ENCODE measurements at regions not wholly inside any gene's neighbourhood (a gene's known extent, or its start where the extent isn't known, plus 50 kb on each side); places are given as distances from the start of the nearest gene placed in this dataset.
"Not testable (repeated sequence)": the region's sequence is repeated elsewhere in the genome, so short reads cannot be mapped to it uniquely, and the experiment has no call there.

DNA sequence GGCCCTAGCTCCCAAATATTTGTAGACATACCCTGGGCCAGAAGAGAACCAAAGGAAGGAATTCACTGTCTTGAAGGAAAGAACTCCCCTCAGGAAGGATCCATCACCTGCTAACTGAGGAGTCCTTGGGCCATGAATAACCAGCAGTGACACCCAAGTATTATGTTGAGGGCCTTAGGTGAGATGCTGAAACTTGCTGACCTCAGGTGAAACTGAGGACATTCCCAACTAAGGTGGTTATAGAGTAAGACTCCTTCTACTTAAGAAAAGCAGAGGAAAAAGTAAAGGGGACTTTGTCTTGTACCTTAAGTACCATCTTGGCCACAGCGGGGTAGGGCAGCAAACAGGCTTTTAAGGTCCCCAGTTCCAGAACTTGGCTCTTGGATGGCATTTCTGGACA, 491.7 kb downstream of the C6orf118 start:
- no peak for DNase-seq

DNA sequence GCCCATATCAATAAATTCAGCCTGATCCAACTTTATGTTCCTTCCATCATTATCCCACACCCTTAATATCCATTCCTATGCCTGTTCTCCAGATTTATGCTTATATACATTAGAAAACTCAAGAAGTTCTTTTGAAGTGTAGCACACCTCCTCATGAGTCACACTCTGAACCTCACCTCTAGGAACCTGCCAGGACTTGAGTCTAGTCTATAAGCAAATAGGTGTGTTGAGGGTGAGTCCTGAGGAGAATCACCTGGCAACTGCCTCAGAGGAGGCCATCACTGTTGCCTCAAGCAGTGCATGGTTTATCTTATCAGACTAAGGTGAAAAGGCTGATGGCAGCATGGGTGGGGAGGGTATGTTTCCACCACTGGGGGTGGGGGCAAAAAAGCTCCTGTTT, 496.7 kb downstream of the C6orf118 start:
- DNase-seq, result no peak

DNA sequence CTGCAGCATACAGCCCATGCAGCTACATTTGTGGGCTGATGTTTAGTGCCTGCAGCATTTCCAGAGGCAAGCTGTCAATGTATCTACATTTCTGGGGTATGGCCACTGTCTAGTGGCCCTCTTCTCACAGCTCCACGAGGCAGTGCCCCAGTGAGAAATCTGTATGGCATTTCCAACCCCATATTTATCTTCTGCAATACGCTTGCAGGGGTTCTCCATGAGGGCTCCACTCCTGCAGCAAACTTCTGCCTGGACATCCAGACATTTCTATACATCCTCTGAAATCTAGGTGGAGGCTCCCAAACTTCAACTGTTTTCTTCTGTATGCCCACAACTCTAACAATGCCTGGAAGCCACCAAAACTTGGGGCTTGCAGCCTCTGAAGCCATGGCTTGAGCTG, 502.3 kb downstream of the C6orf118 start:
- DNase-seq, result no peak

DNA sequence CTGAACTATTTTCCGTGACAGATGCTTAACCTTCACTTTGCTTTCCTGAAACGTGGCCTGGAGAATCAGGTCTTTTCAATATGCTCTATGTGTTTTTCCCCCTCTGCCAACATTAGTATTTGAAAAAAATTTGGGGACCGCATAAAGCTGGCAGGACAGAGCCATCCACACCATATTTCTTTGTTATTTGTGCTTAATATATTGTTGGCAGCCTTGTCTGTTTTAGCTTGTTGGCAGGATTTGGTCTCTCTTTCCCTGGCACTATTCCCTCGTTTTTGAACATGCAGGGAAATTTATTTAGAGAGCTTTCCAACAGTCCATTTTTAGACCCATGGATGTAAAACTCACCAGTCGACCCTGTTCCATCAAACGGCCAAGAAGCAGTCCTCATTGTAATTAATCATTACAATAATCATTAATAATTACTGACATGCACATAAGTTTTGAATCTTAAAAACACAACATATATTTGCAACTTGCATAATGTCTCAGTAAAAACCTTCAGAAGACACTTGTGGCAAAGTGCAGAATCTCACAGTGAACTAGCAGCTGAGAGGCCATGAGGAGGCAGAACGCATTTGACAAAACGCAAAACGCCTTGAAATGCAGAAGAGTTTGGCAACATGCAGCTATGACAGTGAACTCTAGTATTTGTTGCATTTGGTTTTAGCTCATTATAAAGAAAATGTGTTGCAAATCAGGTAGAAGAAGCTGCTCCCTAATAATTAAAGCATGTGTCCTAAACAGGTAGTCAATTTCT, 514.2 kb downstream of the C6orf118 start:
- no peak for DNase-seq

DNA sequence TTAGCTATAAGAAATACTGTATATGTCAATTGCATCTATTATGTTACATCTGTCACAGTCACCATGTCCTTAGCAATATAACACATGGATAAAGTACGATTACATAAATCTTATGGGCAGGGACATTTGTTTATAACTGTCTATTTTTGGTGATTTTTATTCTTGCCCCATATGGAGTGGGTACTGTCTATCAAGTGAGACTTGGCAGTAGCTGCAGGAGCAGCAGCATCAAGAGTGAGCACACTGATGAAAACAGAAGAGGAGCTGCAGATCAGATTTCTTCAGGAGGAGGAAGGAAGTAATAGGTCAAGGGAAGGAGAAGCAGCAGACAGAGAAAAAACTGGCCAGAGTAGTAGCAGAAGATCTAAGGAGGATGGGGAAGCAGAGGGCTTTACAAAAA, 516.7 kb downstream of the C6orf118 start:
- DNase-seq, result no peak

DNA sequence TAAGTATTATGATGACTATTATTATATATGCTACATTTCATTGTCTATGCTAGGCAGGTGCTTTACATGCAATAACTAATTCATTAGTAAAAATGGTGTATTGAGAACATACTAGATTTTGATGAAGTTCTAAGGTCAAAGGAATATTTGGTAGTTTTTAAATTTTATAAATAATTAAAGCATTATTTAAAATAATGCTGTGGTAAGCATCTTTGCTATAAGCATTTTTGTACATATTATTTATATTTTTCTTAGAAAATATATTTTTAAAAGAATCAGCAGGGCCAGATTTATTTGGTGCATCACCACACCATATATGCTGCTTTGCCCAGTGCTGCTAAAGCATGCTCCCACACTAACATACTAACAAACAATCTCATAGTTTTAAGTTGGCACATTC, 517.9 kb downstream of the C6orf118 start:
- no peak for DNase-seq

DNA sequence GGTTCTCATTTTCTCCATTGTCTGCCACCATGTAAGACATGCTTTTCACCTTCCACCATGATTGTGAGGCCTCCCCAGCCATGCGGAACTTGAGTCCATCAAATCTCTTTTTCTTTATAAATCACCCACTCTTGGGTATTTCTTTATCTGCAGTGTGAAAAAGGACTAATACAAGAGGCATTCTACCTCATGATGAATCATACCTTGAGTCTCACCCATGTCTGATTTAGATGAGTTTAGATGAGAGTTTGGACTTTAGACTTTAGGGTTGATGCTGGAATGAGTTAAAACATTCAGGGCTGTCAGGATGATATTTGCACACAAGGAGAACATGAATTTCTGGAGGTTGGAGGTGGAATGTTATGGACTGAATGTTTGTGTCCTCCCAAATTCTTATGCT, 545.6 kb downstream of the C6orf118 start:
- DNase-seq, result no peak

DNA sequence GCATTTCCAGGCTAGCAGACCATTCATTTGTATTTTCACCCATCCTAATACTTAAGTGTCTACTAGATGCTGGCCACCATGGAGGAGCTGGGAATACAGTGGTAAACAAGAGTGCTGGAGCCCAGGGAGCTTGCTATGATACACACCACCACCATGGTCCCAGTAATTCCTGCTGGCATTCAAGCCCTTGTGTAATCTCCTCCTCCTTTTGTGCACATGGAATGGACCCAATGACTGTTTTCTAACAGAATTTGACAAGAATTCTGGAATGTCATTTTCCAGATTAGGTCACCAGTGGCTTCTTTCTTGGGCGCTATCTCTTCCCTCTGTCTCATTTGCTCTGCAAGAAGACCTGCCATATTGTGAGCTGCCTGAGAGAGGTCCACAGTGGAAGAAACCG, 552.0 kb downstream of the C6orf118 start:
- no peak for DNase-seq

DNA sequence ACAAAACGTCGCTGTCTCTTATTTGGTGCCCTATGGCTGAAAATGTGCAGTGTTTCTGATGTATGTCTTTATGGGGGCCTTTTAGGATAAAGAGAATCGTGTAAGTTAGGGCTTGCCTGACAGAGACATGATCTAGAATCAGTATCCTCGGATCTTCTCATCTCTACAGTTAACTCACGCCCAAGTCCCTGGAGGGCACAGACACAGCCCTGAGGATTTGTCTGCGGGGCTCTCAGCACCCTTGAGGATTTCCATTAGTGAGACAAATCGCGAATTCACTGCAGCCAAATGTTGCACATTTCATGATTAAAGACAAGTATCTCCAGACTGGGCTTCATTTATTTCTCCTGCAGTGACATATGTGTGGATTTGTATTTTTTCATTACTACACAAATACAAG, 552.7 kb downstream of the C6orf118 start:
- DNase-seq, result no peak

DNA sequence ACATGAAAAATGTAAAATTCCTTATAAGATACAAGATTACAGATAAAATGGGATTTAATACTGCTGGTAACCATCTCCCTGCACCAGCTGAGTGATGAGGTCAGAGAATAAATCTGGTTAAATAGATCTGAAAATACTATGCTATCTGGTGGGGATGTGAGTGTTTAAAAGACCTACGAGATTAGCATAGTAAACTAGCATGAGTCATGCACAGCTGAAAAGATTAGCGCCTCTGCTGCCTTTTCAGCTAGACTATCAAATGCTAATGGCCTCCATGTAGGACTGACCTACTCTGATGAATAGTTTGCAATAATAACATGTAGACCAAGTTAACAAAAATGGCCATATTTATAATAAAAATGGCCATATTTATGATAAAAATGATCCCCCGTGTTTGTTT, 553.3 kb downstream of the C6orf118 start:
- DNase-seq, result no peak

DNA sequence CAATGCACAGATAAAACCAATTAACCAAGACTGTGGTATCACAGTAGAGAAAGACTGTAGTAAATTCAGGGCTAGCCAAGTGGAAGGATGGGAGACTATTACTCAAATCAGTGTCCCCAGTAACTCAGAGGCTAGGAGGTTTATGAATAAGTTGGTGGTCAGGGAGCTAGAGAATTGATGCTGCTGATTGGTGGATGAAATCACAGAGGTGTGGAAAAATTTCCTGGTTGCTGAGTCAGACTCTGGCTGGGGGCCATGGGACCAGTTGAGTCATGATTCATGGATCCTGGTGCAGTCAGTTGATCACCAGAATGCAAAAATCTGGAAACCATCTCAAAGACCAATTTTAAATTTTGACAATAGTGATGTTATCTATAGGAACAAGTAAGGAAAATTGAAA, 555.9 kb downstream of the C6orf118 start:
- DNase-seq, result no peak

DNA sequence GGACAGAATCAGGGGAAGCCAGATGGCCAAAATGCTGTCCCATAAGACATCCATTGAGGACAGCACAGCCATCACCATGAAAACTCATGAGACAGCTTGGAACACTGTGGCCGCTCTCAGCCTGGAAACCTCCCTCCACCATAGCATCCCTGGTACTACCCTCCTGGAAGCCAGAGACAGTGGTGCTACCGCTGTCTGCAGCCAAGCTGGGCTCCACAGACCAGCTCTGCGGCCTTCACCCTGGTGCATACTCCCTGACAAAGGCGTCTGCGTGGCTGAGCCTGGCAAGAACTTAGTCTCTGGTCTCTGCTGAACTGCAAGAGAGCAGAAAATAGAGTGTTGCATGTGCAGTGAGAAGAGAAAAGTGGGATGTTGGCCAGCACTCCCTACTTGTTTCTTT, 558.0 kb downstream of the C6orf118 start:
- DNase-seq, result no peak

DNA sequence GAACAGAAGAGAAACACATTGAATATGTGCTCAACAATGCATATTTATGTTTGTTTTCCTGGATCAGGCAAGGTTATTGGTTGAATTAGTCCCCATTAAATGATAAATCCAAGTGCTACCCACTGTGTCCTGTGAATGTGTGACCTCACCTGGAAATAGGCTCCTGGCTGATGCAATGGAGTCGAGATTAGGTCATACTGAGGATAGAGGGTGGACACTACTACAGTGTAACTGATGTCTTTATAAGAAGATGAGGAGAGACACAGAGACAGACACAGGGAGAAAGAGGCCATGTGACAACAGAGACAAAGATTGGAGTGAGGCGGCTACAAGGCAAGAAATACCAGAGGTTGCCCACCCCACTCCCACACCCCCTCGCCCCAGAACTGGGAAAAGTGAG, 559.3 kb downstream of the C6orf118 start:
- DNase-seq, result no peak

DNA sequence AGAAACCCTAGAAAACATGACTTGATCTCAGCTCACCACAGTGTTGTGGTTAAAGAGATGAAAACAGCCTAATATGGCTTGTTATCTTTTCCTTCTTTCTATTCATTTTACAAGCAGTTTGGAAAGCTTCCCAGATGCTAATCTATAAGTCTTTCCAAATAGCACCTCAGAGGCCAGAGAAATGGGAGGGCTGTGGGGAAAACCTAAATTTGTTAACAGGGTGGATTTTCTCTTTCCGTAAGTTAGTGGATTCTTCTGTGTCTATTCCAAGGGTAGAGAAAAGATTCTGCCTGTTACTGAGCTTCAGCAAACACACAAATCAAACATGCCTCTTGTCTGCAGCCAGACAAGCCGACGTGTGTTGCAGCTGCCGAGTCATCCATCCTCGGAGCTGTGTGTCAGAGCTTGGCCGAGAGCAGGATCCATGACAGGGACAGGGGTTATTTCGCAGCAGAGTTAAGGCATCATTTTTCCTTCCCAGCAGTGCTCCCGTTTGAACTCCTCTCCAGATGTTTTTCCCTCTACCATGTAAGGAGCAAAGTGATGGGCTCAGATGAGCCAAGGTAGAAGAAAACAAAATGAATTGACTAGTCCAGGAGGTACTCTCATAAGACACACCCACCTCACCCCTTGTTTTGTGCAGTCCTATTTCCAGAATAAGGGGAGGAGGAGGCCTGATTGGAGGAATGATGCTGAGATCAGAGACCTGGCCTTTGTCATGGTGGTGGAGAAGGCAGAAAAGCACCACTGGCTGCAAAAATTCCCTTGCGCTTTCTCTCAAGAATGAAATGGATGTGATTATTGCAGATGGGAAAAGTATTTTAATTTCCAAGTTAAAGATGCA, 560.0 kb downstream of the C6orf118 start:
- no peak for DNase-seq

DNA sequence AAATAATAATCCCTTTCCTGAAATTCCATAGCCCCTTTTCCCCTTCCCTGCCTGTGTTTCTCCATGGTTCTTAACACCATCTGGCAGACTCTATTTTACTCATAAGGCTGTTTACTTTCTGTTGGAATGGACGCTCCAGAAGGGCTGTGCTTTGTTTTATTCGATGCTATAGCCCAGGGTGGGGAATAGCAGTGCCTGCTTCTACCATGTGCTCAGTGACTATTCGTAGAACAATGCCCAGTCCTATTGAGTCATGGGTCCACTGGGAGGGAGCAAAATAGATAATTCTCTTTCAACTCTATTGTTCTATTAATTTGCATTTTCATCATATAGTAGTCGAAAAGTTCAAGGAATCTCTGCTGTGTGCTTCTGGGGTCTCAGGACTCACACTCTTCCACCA, 565.1 kb downstream of the C6orf118 start:
- DNase-seq, result no peak

DNA sequence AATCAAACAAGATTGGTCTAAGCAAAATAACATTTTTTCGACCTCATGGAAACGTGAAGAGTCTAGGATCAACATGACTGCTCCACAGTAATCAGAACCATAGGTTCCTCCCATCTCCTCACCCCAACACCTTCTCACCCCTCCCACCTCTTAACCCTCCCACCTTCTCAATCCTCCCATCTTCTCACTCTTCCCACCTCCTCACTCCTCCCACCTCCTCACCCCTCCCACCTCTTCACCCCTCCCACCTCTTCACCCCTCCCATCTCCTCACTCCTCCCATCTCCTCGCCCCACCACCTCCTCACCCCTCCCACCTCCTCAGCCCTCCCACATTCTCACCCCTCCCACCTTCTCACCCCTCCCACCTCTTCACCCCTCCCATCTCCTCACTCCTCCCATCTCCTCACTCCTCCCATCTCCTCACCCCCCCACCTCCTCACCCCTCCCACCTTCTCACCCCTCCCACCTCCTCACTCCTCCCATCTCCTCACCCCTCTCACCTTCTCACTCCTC, 567.4 kb downstream of the C6orf118 start:
- DNase-seq, result no peak

DNA sequence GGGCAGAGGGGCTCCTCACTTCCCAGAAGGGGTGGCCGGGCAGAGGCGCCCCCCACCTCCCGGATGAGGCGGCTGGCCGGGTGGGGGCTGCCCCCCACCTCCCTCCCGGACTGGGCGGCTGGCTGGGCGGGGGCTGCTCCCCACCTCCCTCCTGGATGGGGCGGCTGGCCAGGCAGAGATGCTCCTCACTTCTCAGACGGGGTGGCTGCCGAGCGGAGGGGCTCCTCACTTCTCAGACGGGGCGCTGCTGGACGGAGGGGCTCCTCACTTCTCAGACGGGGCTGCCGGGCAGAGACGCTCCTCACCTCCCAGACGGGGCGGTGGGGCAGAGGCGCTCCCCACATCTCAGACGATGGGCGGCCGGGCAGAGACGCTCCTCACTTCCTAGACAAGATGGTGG, 573.3 kb downstream of the C6orf118 start:
- not testable (repeated sequence) for DNase-seq

DNA sequence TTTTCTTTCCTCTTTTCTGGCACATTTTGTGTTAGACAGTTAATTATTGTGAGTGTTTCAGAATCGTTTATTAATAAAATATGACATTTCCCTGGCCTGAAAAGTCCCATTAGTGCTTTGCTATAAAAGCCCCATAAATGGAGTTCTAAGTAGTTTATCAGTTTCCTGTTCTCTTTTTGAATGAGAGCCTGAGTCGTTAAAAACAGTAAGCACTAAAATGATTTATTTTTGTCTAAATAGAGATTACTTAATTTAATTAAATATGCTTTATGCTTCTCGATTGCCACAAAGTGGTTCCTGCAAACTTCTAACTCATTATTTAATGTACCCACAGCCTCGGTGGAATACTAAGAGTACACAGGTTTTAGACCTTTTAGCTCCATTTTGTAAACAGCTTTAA, 577.9 kb downstream of the C6orf118 start:
- DNase-seq, result no peak

DNA sequence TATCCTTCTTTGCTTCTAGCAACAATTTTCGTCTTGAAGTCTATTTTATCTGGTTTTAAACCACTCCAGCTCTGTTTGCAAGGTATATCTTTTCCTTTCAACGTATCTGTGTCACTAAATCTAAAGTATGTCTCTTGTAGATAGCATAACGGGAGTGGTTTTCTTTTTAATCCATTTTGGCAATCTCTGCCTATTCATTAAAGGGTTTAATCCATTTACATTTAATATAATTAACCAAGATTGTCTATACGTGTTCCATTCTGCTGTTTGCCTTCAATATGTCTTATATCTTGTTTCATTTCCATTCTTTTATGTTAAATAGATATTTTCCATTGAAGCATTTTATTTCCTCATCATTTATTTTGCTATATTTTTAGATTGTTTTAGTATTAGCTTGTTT, 587.9 kb downstream of the C6orf118 start:
- no peak for DNase-seq

DNA sequence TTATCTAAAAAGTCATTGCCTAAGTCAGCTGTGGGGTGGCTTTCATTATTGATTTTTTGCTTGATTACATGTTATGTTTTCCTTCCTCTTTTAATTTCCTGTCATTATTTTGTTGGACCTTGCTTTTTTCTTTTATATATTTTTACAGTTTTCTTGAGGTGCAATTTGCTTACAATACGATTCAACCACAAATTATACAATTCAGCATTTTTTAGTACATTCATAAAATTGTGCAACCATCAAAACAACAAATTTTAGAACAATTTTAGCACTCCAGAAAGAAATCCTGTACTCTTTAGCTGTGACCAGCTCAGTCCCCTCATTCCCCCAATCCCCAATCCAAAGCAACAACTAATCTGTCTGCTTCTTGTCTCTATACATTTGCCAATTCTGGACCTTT, 608.9 kb downstream of the C6orf118 start:
- DNase-seq, result no peak

DNA sequence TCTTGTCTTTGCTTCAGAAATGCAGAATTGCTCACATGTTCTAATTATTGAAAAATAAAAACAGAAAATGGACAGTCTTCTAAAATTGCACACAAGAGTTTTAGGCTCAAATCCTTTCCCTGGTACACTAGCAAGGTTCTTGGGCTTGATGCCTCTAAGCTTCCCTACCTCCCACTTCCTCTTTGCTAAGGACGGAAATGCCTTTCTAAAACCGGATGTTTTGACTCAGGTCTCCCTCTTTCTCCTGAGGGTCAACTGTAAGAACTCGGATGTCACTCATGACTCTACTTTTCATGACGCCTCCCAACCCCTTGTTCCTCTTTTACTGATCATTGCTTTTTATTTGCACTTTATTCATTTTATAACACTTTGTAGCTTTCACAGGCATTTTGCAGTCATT, 613.5 kb downstream of the C6orf118 start:
- DNase-seq, result no peak

DNA sequence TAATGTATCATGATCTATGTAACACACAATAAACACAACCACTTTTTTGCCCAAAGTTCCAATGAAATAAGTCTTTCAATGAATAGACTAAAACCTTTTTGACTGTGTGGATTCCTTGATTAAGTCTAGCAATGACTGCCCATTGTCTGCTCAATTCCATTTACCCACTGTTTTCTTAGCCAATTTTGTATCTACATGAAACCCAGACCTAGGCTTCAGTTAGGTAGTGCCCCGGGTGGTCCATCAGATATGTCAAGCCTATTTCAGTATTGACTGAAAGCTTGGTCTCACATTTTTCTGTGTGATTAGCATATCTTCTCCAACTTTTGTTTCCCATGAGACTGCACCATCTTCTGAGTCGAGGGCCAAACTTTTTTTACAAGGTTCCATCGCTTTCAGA, 615.0 kb downstream of the C6orf118 start:
- no peak for DNase-seq

DNA sequence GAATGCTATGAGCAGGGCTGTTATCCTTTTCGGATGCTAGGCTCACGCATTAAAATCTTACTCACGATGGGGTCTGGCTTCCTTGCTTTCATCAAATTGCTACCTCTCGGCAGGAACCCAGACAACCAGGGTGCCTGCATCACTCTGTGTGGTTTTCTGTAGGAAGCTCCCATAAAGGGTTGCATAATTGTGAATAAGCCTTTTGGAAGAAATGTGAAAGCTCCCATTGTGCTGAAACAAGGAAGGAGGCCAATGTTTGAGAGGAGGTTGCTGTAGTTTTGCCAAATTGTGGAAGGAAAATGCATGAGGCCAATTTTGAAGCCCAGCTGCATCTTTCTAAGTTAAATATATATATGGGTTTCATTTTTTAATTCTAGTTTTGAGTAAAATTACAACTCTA, 615.5 kb downstream of the C6orf118 start:
- DNase-seq, result no peak

DNA sequence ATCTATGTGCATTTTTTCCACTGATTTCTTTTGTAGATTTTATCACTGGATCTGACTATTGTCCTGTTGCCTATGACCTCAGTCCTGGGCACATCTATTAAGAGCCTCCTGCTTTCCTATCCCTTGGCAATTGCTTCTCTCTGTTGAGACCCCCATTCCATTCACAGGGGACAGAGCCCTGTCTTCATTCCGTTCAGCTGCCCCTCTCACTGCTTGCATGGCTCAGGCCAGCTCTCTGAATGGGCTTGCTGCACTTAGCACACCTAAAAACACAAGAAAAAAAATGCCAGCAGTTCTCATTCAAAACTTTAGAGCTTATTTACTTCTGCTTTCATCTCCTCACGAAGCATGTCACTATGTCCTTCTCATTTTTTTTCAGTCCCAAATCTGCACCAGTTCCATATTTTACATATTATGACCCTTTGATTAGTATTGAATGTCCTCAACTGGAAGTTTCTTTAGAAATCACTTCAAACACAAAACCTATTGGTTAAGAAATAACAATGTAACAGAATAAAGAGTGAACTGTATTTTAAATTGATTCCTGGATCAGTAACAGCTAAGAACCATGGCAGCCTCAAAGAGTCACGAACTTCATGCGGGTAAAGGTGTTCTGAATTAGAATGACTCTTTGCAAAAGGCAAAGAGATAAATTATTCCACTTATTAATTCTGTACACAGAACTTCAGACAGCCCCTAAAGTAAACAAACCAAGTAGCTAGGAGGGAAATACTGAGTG, 616.5 kb downstream of the C6orf118 start:
- no peak for DNase-seq
